Activated CD4-positive, alpha-beta memory T cell treated with anti-CD3 and anti-CD28 coated beads, Interleukin-2, amount 10 ng/mL, durations not matched to agents 7 days and 5 days (primary cell): ENCODE measurements at regions not wholly inside any gene's neighbourhood (a gene's known extent, or its start where the extent isn't known, plus 50 kb on each side); places are given as distances from the start of the nearest gene placed in this dataset.

ENCODE experiments used
- CTCF ChIA-PET: fragments of 350-600 bp; sonication (Branson Sonifier 250); formaldehyde crosslinking; loops from one replicate; lab custom pipeline; 2021; ENCODE audit warnings: antibody characterized with exemption, inconsistent platforms; lab: Charles Lee
- POLR2A ChIA-PET: fragments of 350-600 bp; sonication (Branson Sonifier 250); formaldehyde crosslinking; loops from one replicate; lab custom pipeline; 2021; ENCODE audit warnings: antibody characterized with exemption; lab: Charles Lee
- DNase-seq: peaks from one replicate; pipeline ENCODE4 v3.0.0-alpha.2; 2020
- H3K27ac Mint-ChIP-seq: one replicate; pipeline ENCODE4 v1.8.0; 2021; ENCODE audit warnings: mild to moderate bottlenecking, mixed read lengths
- H3K27me3 Mint-ChIP-seq: one replicate; pipeline ENCODE4 v1.8.0; 2021; ENCODE audit warnings: mixed read lengths
- H3K36me3 Mint-ChIP-seq: one replicate; pipeline ENCODE4 v1.8.0; 2021; ENCODE audit warnings: low read depth, mixed read lengths
- H3K4me1 Mint-ChIP-seq: one replicate; pipeline ENCODE4 v1.8.0; 2021; ENCODE audit warnings: mixed read lengths
- H3K4me3 Mint-ChIP-seq: one replicate; pipeline ENCODE4 v1.8.0; 2021; ENCODE audit warnings: mild to moderate bottlenecking, mixed read lengths
- H3K9me3 Mint-ChIP-seq: one replicate; pipeline ENCODE4 v1.8.0; 2021; ENCODE audit warnings: mixed read lengths

GRCh38 chr11:128222245-128222884 lies 365.0 kb downstream of the ETS1 start:
- ChIA-PET POLR2A (no interaction called here), CTCF (no interaction called here)
- Mint-ChIP-seq H3K9me3 (peaks cover 2% of the 10 kb centered on the region), H3K27me3 (peaks cover 4% of the 10 kb centered on the region), H3K4me3 (no peak overlapping the region), H3K27ac (no peak overlapping the region), H3K36me3 (no peaks in the 10 kb centered on the region), H3K4me1 (peaks cover 14% of the 10 kb centered on the region)
- no peak for DNase-seq

- CTCF ChIA-PET = no interaction called here
- Mint-ChIP-seq H3K4me3 (no peak overlapping the region), H3K36me3 (no peaks in the 10 kb centered on the region), H3K4me1 (peaks cover 4% of the 10 kb centered on the region), H3K27ac (no peak overlapping the region), H3K9me3 (peaks cover 7% of the 10 kb centered on the region), H3K27me3 (peaks cover 4% of the 10 kb centered on the region)
- POLR2A ChIA-PET = no interaction called here
- no peak for DNase-seq
Observed at GRCh38 chr11:128219731-128220120, 367.6 kb downstream of the ETS1 start.

- Mint-ChIP-seq H3K36me3 (no peaks in the 10 kb centered on the region), H3K9me3 (peaks cover 8% of the 10 kb centered on the region), H3K27ac (no peak overlapping the region), H3K4me1 (no peaks in the 10 kb centered on the region), H3K27me3 (peaks cover 4% of the 10 kb centered on the region), H3K4me3 (no peak overlapping the region)
- DNase-seq = no peak
- ChIA-PET POLR2A (no interaction called here), CTCF (no interaction called here)
Observed at GRCh38 chr11:128216198-128216597, 371.2 kb downstream of the ETS1 start.

GRCh38 chr11:128215238-128215882 lies 372.0 kb downstream of the ETS1 start:
- Mint-ChIP-seq H3K4me3 (no peak overlapping the region), H3K36me3 (no peaks in the 10 kb centered on the region), H3K9me3 (peaks cover 8% of the 10 kb centered on the region), H3K27ac (no peak overlapping the region), H3K27me3 (peaks cover 4% of the 10 kb centered on the region), H3K4me1 (no peaks in the 10 kb centered on the region)
- DNase-seq = no peak
- CTCF ChIA-PET = no interaction called here
- POLR2A ChIA-PET = no interaction called here

DNA sequence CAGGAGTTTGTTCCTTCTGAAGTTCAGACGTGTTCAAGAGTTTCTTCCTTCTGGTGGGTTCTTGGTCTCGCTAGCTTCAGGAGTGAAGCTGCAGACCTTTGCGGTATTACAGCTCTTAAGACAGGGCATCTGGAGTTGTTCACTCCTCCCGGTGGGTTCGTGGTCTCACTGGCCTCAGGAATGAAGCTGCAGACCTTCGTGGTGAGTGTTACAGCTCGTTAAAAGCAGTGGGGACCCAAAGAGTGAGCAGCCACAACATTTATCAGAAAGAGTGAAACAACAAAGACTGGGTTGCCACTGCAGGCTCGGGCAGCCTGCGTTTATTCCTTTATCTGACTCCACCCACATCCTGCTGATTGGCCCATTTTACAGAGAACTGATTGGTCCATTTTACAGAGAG lies 373.1 kb downstream of the ETS1 start:
- ChIA-PET POLR2A (no interaction called here), CTCF (no interaction called here)
- Mint-ChIP-seq H3K27ac (no peak overlapping the region), H3K27me3 (no peaks in the 10 kb centered on the region), H3K36me3 (no peaks in the 10 kb centered on the region), H3K4me3 (no peak overlapping the region), H3K9me3 (peaks cover 8% of the 10 kb centered on the region), H3K4me1 (no peaks in the 10 kb centered on the region)
- DNase-seq = no peak

DNA sequence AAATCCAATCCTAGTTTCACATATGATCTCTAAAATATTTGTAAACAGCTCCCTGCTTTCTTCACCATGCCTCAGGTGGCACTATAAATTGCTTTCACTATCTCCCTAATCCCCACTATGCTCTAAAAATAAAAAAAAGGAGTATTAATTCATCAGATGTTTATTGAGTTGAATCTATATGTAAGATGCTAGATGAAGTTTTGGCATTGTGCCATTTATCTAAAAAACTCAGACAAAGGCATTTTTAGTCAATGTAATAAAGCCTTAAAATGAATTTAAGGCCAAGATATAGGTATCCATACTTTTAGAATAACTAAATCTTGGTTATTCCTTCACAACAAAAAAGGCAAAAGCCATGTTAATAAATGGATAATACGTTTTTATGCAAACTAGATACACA lies 373.9 kb downstream of the ETS1 start:
- no peaks in the 10 kb centered on the region for H3K4me1 Mint-ChIP-seq
- no peaks in the 10 kb centered on the region for H3K36me3 Mint-ChIP-seq
- CTCF ChIA-PET = interaction anchor here (0.7 kb wide), 1 partner anchor 14 kb away, joined by 3 read pairs; no protein-coding TSS in a partner anchor
- POLR2A ChIA-PET = no interaction called here
- H3K27ac Mint-ChIP-seq = no peak overlapping the region
- H3K9me3 Mint-ChIP-seq = peaks cover 8% of the 10 kb centered on the region
- H3K27me3 Mint-ChIP-seq = no peaks in the 10 kb centered on the region
- no peak for DNase-seq
- H3K4me3 Mint-ChIP-seq = no peak overlapping the region

GRCh38 chr11:128212324-128212723 lies 375.0 kb downstream of the ETS1 start:
- H3K36me3 Mint-ChIP-seq = peaks cover 2% of the 10 kb centered on the region

GRCh38 chr11:128210148-128210940 lies 377.0 kb downstream of the ETS1 start:
- Mint-ChIP-seq H3K4me1 (peaks cover 2% of the 10 kb centered on the region), H3K9me3 (peaks cover 11% of the 10 kb centered on the region), H3K27me3 (no peaks in the 10 kb centered on the region), H3K4me3 (no peak overlapping the region), H3K27ac (no peak overlapping the region), H3K36me3 (peaks cover 6% of the 10 kb centered on the region)
- DNase-seq = no peak
- POLR2A ChIA-PET = no interaction called here
- CTCF ChIA-PET = no interaction called here

More at GRCh38 chr11:128212324-128212723, 375.0 kb downstream of the ETS1 start:
- H3K4me3 Mint-ChIP-seq = no peak overlapping the region
- H3K27ac Mint-ChIP-seq = no peak overlapping the region
- H3K4me1 Mint-ChIP-seq = peaks cover 2% of the 10 kb centered on the region
- ChIA-PET CTCF (no interaction called here), POLR2A (no interaction called here)
- H3K27me3 Mint-ChIP-seq = no peaks in the 10 kb centered on the region
- peaks cover 10% of the 10 kb centered on the region for H3K9me3 Mint-ChIP-seq
- DNase-seq = no peak

- Mint-ChIP-seq H3K27me3 (no peaks in the 10 kb centered on the region), H3K4me1 (peaks cover 2% of the 10 kb centered on the region), H3K27ac (no peak overlapping the region), H3K36me3 (peaks cover 6% of the 10 kb centered on the region), H3K4me3 (no peak overlapping the region), H3K9me3 (peaks cover 9% of the 10 kb centered on the region)
- ChIA-PET CTCF (no interaction called here), POLR2A (no interaction called here)
- no peak for DNase-seq
Observed at GRCh38 chr11:128209138-128209435, 378.3 kb downstream of the ETS1 start.

- Mint-ChIP-seq H3K4me3 (no peak overlapping the region), H3K36me3 (peaks cover 6% of the 10 kb centered on the region), H3K27me3 (no peaks in the 10 kb centered on the region), H3K27ac (no peak overlapping the region), H3K4me1 (peaks cover 2% of the 10 kb centered on the region), H3K9me3 (peaks cover 6% of the 10 kb centered on the region)
- POLR2A ChIA-PET = no interaction called here
- CTCF ChIA-PET = no interaction called here
- no peak for DNase-seq
Observed at GRCh38 chr11:128208329-128209137, 378.8 kb downstream of the ETS1 start.

DNA sequence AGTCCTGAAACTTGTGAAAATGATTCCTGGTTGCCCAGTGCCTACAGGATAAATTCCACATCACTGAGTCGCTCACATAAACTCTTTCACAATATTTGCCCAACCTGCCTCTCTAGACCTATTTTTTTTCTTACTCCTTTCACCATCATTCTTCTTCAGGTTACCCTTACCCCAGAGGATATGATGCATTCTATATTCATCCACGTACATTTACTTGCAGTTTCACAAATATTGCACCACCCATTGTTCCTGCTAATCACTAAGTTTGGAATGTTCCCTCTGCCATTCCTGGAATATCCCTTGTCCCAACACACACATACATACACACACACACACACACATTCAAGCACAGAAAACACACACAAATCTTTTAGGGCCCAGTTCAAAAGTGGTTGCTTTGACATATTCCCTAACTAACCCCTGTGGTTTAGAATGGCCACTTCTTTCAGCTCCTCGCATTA lies 379.5 kb downstream of the ETS1 start:
- POLR2A ChIA-PET = no interaction called here
- Mint-ChIP-seq H3K4me1 (peaks cover 2% of the 10 kb centered on the region), H3K27me3 (no peaks in the 10 kb centered on the region), H3K9me3 (peaks cover 6% of the 10 kb centered on the region), H3K4me3 (no peak overlapping the region), H3K36me3 (peaks cover 6% of the 10 kb centered on the region), H3K27ac (no peak overlapping the region)
- DNase-seq = no peak
- CTCF ChIA-PET = interaction anchor here (0.7 kb wide), 1 partner anchor 17 kb away, joined by 3 read pairs; no protein-coding TSS in a partner anchor

GRCh38 chr11:128206461-128206860 lies 380.9 kb downstream of the ETS1 start:
- peaks cover 6% of the 10 kb centered on the region for H3K36me3 Mint-ChIP-seq
- ChIA-PET POLR2A (no interaction called here), CTCF (no interaction called here)
- DNase-seq = no peak
- peaks cover 9% of the 10 kb centered on the region for H3K4me1 Mint-ChIP-seq
- H3K27ac Mint-ChIP-seq = no peak overlapping the region
- peaks cover 6% of the 10 kb centered on the region for H3K9me3 Mint-ChIP-seq
- no peaks in the 10 kb centered on the region for H3K27me3 Mint-ChIP-seq
- H3K4me3 Mint-ChIP-seq = no peak overlapping the region

DNA sequence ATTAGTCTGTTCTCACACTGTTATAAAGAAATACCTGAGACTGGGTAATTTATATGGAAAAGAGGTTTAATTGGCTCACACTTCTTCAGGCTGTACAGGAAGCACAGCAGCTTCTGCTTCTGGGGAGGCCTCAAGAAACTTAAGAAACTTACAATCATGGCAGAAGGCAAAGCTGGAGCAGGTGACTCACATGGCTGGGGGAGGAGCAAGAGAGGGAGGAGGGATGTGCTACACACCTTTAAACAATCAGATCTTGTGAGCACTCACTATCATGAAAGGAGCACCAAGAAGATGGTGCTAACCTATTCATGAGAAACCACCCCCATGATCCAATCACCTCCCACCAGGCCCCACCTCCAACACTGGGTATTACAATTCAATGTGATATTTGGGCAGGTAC lies 381.6 kb downstream of the ETS1 start:
- CTCF ChIA-PET = no interaction called here
- Mint-ChIP-seq H3K27me3 (no peaks in the 10 kb centered on the region), H3K9me3 (peaks cover 6% of the 10 kb centered on the region), H3K4me3 (no peak overlapping the region), H3K36me3 (peaks cover 6% of the 10 kb centered on the region), H3K27ac (no peak overlapping the region), H3K4me1 (peaks cover 13% of the 10 kb centered on the region)
- DNase-seq = no peak
- POLR2A ChIA-PET = no interaction called here
